ENCODE measurements at regions not wholly inside any gene's neighbourhood (a gene's known extent, or its start where the extent isn't known, plus 50 kb on each side); places are given as distances from the start of the nearest gene placed in this dataset.
"Not testable (repeated sequence)": the region's sequence is repeated elsewhere in the genome, so short reads cannot be mapped to it uniquely, and the experiment has no call there.

DNA sequence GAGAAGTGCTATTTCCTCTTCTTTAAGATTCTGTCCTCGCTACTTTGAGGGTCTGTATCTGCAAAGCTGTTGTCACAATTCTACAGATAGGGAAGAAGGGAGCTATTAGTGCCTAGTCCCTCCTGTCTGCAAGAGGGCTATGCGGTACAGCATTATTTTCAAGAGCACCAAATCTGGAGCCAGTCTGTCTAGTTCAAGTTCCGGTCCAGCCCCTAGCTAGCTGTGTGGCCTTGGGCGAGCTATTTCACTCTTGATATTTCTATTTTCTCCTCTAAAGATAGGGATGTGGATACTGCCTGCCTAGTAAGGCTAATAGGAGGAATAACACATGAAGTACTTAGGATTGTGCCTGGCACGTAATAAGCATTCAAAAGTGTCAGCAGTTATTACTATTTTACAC, 272.4 kb downstream of the KCNE4 start:
- TF ChIP-seq, protein P1, sequence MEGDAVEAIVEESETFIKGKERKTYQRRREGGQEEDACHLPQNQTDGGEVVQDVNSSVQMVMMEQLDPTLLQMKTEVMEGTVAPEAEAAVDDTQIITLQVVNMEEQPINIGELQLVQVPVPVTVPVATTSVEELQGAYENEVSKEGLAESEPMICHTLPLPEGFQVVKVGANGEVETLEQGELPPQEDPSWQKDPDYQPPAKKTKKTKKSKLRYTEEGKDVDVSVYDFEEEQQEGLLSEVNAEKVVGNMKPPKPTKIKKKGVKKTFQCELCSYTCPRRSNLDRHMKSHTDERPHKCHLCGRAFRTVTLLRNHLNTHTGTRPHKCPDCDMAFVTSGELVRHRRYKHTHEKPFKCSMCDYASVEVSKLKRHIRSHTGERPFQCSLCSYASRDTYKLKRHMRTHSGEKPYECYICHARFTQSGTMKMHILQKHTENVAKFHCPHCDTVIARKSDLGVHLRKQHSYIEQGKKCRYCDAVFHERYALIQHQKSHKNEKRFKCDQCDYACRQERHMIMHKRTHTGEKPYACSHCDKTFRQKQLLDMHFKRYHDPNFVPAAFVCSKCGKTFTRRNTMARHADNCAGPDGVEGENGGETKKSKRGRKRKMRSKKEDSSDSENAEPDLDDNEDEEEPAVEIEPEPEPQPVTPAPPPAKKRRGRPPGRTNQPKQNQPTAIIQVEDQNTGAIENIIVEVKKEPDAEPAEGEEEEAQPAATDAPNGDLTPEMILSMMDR (IDR thresholded peaks at IDR 0.05) = no peak
- Mint-ChIP-seq H3K9me3 (peaks cover 0 to 5% of the 10 kb centered on the region in 2 donors), H3K36me3 (no peaks in the 10 kb centered on the region), H3K4me3 (no peak overlapping the region), H3K4me1 (no peaks in the 10 kb centered on the region), H3K27me3 (ENCODE audit: low read depth in 2 of 2) (no peaks in the 10 kb centered on the region), H3K27ac (no peak overlapping the region)
- Histone ChIP-seq H3K9me3 (ENCODE audit: control insufficient read depth, insufficient read depth, low read length) (no peaks in the 10 kb centered on the region), H3K36me3 (ENCODE audit: control insufficient read depth, insufficient read depth, low read length) (no peaks in the 10 kb centered on the region), H3K27me3 (ENCODE audit: control insufficient read depth, insufficient read depth, low read length) (no peaks in the 10 kb centered on the region), H3K4me1 (ENCODE audit: control insufficient read depth, insufficient read depth, low read length) (no peaks in the 10 kb centered on the region), H3K27ac (ENCODE audit: low read length) (no peak overlapping the region), H3K4me3 (ENCODE audit: low read length) (no peak overlapping the region)
- 48% methylated on average over 4 of the region's 5 CpGs for WGBS (ENCODE audit: insufficient coverage)
- ATAC-seq = no peak
- intact Hi-C loops (cut with micrococcal nuclease) = no loop called here
- DNase-seq = no peak

DNA sequence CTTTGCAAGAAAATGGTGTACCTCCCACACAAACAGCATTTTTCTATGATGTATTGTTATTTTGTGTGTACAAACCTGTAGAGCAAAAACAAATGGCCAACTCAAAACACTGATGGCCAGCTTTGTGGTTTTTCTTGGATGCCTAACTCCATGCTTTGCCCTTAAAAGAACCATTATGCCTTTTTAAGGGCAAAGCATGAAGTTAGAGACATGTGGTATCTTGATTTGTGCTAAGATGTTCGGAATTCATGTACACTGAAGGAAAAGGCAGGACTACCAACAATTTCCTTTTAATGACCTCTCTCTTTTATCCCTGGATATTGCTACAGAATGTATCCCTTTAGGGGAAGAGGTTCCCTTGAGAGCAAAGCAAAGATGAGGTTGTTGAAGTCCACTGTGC, 273.6 kb downstream of the SCG2 start:
- no peak for DNase-seq
- H3K4me3 Mint-ChIP-seq = no peak overlapping the region
- TF ChIP-seq, protein P1 (IDR thresholded peaks at IDR 0.05) = no peak
- Histone ChIP-seq H3K27me3 (ENCODE audit: control insufficient read depth, insufficient read depth, low read length) (no peaks in the 10 kb centered on the region), H3K9me3 (ENCODE audit: control insufficient read depth, insufficient read depth, low read length) (peaks cover 3% of the 10 kb centered on the region), H3K27ac (ENCODE audit: low read length) (no peak overlapping the region), H3K4me1 (ENCODE audit: control insufficient read depth, insufficient read depth, low read length) (no peaks in the 10 kb centered on the region), H3K36me3 (ENCODE audit: control insufficient read depth, insufficient read depth, low read length) (no peaks in the 10 kb centered on the region), H3K4me3 (ENCODE audit: low read length) (no peak overlapping the region)
- no peak for ATAC-seq
- no peaks in the 10 kb centered on the region for H3K27me3 Mint-ChIP-seq (ENCODE audit: low read depth in 2 of 2)
- no peak overlapping the region for H3K27ac Mint-ChIP-seq
- H3K9me3 Mint-ChIP-seq = peaks cover 7 to 13% of the 10 kb centered on the region in 2 donors
- no CpG with 5 or more reads among the region's 1 CpG for WGBS (ENCODE audit: insufficient coverage)
- intact Hi-C loops (cut with micrococcal nuclease) = no loop called here
- no peaks in the 10 kb centered on the region for H3K36me3 Mint-ChIP-seq
- H3K4me1 Mint-ChIP-seq = no peaks in the 10 kb centered on the region

- H3K27me3 Mint-ChIP-seq (ENCODE audit: low read depth in 2 of 2); H3K36me3 ChIP-seq (ENCODE audit: control insufficient read depth, insufficient read depth, low read length); intact Hi-C loops (cut with micrococcal nuclease); H3K9me3 ChIP-seq (ENCODE audit: control insufficient read depth, insufficient read depth, low read length); H3K4me1 ChIP-seq (ENCODE audit: control insufficient read depth, insufficient read depth, low read length); H3K4me3 ChIP-seq (ENCODE audit: low read length); DNase-seq; H3K36me3 Mint-ChIP-seq; H3K27me3 ChIP-seq (ENCODE audit: control insufficient read depth, insufficient read depth, low read length); H3K4me3 Mint-ChIP-seq; H3K27ac Mint-ChIP-seq; H3K4me1 Mint-ChIP-seq; H3K27ac ChIP-seq (ENCODE audit: low read length); ATAC-seq: not testable (repeated sequence)
- 75% methylated on average over 6 of the region's 7 CpGs for WGBS (ENCODE audit: insufficient coverage)
- peaks cover 7 to 11% of the 10 kb centered on the region in 2 donors for H3K9me3 Mint-ChIP-seq
These were observed 271.4 kb downstream of the SCG2 start for GRCh38 chr2:223330747-223331146.

DNA sequence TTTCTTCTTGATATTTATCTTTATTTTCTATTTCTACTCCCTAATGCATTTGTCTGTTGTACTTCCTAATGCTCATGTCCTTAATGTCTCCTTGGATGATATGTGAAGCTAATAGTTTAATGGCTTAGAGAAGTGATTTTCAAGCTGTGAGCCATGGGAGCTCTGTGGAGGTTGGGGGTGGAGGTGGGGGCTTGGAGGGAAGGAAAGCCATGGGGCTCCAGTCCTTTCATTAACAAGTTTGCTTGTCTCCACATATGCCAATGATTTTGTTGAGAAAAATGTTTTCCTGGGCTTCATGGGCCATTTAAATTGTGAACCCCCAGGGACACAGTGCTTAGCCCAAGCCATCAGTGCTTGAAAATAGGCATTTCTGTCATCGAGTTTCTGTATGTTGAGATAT, 264.1 kb downstream of the SCG2 start:
- DNase-seq (no peak), ATAC-seq (no peak)
- Histone ChIP-seq H3K27me3 (ENCODE audit: control insufficient read depth, insufficient read depth, low read length) (no peaks in the 10 kb centered on the region), H3K36me3 (ENCODE audit: control insufficient read depth, insufficient read depth, low read length) (no peaks in the 10 kb centered on the region), H3K4me3 (ENCODE audit: low read length) (no peak overlapping the region), H3K27ac (ENCODE audit: low read length) (no peak overlapping the region), H3K4me1 (ENCODE audit: control insufficient read depth, insufficient read depth, low read length) (no peaks in the 10 kb centered on the region), H3K9me3 (ENCODE audit: control insufficient read depth, insufficient read depth, low read length) (no peaks in the 10 kb centered on the region)
- H3K27me3 Mint-ChIP-seq (ENCODE audit: low read depth in 2 of 2) = no peaks in the 10 kb centered on the region
- H3K4me1 Mint-ChIP-seq = no peaks in the 10 kb centered on the region
- no peak overlapping the region for H3K27ac Mint-ChIP-seq
- WGBS (ENCODE audit: insufficient coverage) = 88% methylated on average over 1 of the region's 1 CpG
- H3K36me3 Mint-ChIP-seq = no peaks in the 10 kb centered on the region
- H3K9me3 Mint-ChIP-seq = peaks cover 7% of the 10 kb centered on the region in 2 donors
- TF ChIP-seq, protein P1 (IDR thresholded peaks at IDR 0.05) = no peak
- intact Hi-C loops (cut with micrococcal nuclease) = no loop called here
- no peak overlapping the region for H3K4me3 Mint-ChIP-seq
